ENCODE measurements at regions not wholly inside any gene's neighbourhood (a gene's known extent, or its start where the extent isn't known, plus 50 kb on each side); places are given as distances from the start of the nearest gene placed in this dataset.

DNA sequence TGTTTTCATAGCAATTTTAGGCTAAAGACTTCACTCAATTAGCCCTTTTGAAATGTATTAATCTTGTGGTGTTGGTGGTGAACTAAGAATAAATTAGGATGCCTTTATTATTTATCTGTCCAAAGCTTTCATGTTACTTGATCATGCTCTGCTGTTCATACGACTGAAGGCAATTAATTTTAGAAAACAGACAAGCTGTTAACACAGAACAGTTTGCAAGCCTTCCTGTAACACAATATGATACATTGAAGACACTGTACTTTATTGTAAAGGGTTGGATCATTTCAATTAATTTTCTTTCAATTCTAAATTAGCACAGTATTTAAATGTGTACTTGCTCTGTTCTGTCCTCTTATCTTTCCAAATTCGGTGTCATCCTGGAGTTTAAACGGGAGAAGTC lies 794.3 kb upstream of the MIR17HG start:
- no peaks in the 10 kb centered on the region for H3K27me3 ChIP-seq (replicated peaks; ENCODE audit: insufficient read depth)
- H3K4me3 ChIP-seq = no peak overlapping the region
- WGBS = 21% methylated on average over 3 of the region's 3 CpGs
- intact Hi-C loops (cut with DNase I) = no loop called here
- TF ChIP-seq, protein P1, sequence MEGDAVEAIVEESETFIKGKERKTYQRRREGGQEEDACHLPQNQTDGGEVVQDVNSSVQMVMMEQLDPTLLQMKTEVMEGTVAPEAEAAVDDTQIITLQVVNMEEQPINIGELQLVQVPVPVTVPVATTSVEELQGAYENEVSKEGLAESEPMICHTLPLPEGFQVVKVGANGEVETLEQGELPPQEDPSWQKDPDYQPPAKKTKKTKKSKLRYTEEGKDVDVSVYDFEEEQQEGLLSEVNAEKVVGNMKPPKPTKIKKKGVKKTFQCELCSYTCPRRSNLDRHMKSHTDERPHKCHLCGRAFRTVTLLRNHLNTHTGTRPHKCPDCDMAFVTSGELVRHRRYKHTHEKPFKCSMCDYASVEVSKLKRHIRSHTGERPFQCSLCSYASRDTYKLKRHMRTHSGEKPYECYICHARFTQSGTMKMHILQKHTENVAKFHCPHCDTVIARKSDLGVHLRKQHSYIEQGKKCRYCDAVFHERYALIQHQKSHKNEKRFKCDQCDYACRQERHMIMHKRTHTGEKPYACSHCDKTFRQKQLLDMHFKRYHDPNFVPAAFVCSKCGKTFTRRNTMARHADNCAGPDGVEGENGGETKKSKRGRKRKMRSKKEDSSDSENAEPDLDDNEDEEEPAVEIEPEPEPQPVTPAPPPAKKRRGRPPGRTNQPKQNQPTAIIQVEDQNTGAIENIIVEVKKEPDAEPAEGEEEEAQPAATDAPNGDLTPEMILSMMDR (IDR thresholded peaks at IDR 0.05) = no peak
- TF ChIP-seq POLR2AphosphoS5 (IDR thresholded peaks at IDR 0.05) = no peak
- no peaks in the 10 kb centered on the region for H3K36me3 ChIP-seq
- DNase-seq (ENCODE audit: low spot score) = no peak
- H3K27ac ChIP-seq = no peak overlapping the region
- no peaks in the 10 kb centered on the region for H3K4me1 ChIP-seq (replicated peaks)
- H3K9me3 ChIP-seq = no peaks in the 10 kb centered on the region

DNA sequence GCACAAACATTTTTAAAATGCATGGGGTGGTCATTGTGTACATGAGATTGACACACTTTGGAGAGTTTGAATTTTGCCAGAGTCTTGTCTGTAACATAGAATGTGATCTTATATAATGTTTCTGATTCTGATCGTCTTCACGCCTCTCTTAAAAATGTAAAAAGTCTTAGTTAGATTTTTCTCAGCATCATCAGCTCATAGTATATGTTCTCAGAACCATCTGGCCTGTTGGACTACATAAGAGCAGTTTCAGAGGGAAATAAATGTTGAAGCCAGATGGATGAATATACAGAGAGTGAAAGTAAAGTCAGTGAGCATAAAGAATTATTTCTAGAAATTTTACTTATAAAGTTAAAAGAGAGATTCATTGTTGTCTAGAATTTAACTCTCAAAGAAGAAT lies 789.9 kb upstream of the MIR17HG start:
- Histone ChIP-seq H3K9me3 (no peaks in the 10 kb centered on the region), H3K4me1 (replicated peaks) (no peaks in the 10 kb centered on the region), H3K4me3 (no peak overlapping the region), H3K27ac (no peak overlapping the region), H3K27me3 (replicated peaks; ENCODE audit: insufficient read depth) (no peaks in the 10 kb centered on the region), H3K36me3 (no peaks in the 10 kb centered on the region)
- TF ChIP-seq POLR2AphosphoS5 (IDR thresholded peaks at IDR 0.05) (no peak), POLR2A (IDR thresholded peaks at IDR 0.05) (no peak)
- TF ChIP-seq, protein P1 (IDR thresholded peaks at IDR 0.05) = no peak
- intact Hi-C loops (cut with DNase I) = no loop called here
- no peak for DNase-seq (ENCODE audit: low spot score)
- WGBS = 100% methylated on average over 2 of the region's 2 CpGs

DNA sequence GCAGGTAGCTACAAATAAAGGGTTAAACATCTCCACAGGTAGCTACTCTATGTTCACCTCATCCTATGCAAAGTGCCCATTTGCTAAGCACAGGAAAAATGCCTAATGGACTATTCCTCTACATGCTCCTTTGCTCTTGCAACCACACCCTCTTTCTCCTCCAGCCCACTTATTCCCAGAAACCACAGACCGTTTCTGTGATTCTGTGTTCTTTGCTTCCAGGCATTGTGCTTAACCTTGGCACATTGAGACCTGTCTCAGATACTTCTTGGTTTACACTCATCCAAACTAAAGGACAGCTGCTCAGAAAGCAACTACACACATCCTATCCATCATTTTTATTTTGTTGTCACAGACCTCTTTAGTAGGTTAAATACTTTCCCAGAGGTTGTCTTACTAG lies 785.0 kb upstream of the MIR17HG start:
- no peak for TF ChIP-seq POLR2A (IDR thresholded peaks at IDR 0.05)
- TF ChIP-seq, protein P1 (IDR thresholded peaks at IDR 0.05) = no peak
- no peak for TF ChIP-seq POLR2AphosphoS5 (IDR thresholded peaks at IDR 0.05)
- no peak overlapping the region for H3K4me3 ChIP-seq
- H3K36me3 ChIP-seq = no peaks in the 10 kb centered on the region
- intact Hi-C loops (cut with DNase I) = no loop called here
- no peaks in the 10 kb centered on the region for H3K27me3 ChIP-seq (replicated peaks; ENCODE audit: insufficient read depth)
- no peaks in the 10 kb centered on the region for H3K4me1 ChIP-seq (replicated peaks)
- H3K9me3 ChIP-seq = no peaks in the 10 kb centered on the region
- no peak overlapping the region for H3K27ac ChIP-seq
- no peak for DNase-seq (ENCODE audit: low spot score)
- 35% methylated on average over 1 of the region's 1 CpG for WGBS

DNA sequence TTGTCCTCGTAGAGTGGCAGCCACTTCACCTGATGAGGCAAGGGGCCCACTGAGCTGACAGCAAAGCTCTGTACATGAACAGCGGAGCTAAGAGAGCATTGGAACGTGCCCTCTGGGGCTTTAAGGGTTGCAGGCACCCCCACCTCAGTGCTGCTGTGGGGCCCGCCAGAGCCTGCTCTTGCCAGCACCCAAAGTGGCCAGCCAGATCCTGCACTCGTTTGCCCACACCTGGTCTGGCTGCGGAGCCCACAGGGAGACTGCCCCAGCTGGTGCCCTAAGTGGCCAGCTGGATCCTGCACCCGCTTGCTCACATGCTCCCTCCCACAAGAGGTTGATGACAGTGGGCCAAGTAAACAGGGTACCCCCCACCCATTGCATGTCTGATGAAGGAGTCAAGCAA lies 783.4 kb upstream of the MIR17HG start:
- no peak overlapping the region for H3K27ac ChIP-seq
- no peak overlapping the region for H3K4me3 ChIP-seq
- no peak for DNase-seq (ENCODE audit: low spot score)
- no peaks in the 10 kb centered on the region for H3K4me1 ChIP-seq (replicated peaks)
- WGBS = 92% methylated on average over 7 of the region's 7 CpGs
- no peaks in the 10 kb centered on the region for H3K27me3 ChIP-seq (replicated peaks; ENCODE audit: insufficient read depth)
- no peaks in the 10 kb centered on the region for H3K9me3 ChIP-seq
- intact Hi-C loops (cut with DNase I) = no loop called here
- no peaks in the 10 kb centered on the region for H3K36me3 ChIP-seq
- TF ChIP-seq POLR2A (IDR thresholded peaks at IDR 0.05) (no peak), POLR2AphosphoS5 (IDR thresholded peaks at IDR 0.05) (no peak)
- TF ChIP-seq, protein P1 (IDR thresholded peaks at IDR 0.05) = no peak

DNA sequence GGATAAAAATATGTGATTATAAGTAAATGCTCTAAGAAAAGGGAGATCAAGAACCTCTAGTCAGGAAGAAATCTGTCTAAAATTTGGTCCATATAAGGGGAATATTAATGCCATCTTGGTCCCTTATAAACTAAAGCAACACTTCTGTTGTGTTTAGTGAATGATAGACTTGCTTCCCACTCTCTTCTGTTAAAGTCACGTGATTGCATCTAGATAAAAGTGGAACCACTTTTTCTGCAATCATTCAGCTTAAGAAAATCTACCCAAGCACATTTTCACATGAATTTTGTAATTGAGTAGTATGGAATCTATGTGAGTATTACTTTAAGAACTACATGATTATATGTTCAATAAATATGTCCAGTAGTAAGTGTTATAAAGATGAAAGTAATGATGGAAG lies 782.9 kb upstream of the MIR17HG start:
- H3K27me3 ChIP-seq (replicated peaks; ENCODE audit: insufficient read depth) = no peaks in the 10 kb centered on the region
- 91% methylated on average over 1 of the region's 1 CpG for WGBS
- TF ChIP-seq, protein P1 (IDR thresholded peaks at IDR 0.05) = no peak

More for the DNA sequence above, 782.9 kb upstream of the MIR17HG start:
- intact Hi-C loops (cut with DNase I) = no loop called here
- DNase-seq (ENCODE audit: low spot score) = no peak
- H3K4me1 ChIP-seq (replicated peaks) = no peaks in the 10 kb centered on the region
- H3K9me3 ChIP-seq = no peaks in the 10 kb centered on the region
- no peak overlapping the region for H3K4me3 ChIP-seq
- no peaks in the 10 kb centered on the region for H3K36me3 ChIP-seq
- no peak overlapping the region for H3K27ac ChIP-seq

Data from prostate gland (tissue), 2 donors.